A549 (cell line): ENCODE measurements at regions not wholly inside any gene's neighbourhood (a gene's known extent, or its start where the extent isn't known, plus 50 kb on each side); places are given as distances from the start of the nearest gene placed in this dataset.
"Not testable (repeated sequence)": the region's sequence is repeated elsewhere in the genome, so short reads cannot be mapped to it uniquely, and the experiment has no call there.

Experiments used
- ATAC-seq, 2 experiments: fragments of 200-7000 bp in 1 of 2; fragments of >200 bp in 1 of 2; cut with Nextera tagmentation in 1 of 2; cut with Tn5 transposase in 1 of 2; 3 replicates each; pipeline versions ENCODE4 v1.8.0 to v1.9.1; 2018 to 2020; ENCODE audit warnings: mild to moderate bottlenecking in 1 of 2, moderate library complexity in 1 of 2
- CTCF ChIA-PET: fragments of 300-600 bp; sonication (Branson Sonifier 250); formaldehyde crosslinking; extraction: SDS; loops from one replicate; lab custom pipeline; 2021; ENCODE audit warnings: antibody characterized with exemption, inconsistent platforms; lab: Yijun Ruan, JAX
- POLR2A ChIA-PET: fragments of 350-600 bp; formaldehyde crosslinking; extraction: SDS; loops from one replicate; lab custom pipeline; 2021; ENCODE audit warnings: antibody characterized with exemption, inconsistent platforms; lab: Yijun Ruan, JAX
- DNase-seq, 2 experiments: peaks; one replicate each; pipeline versions ENCODE4 v3.0.0 to v3.0.0-alpha.2; 2011 to 2016; ENCODE audit warnings: low read depth in 1 of 2, low spot score in 1 of 2
- FAIRE-seq: peaks from 2 replicates; lab custom pipeline; 2011; peaks lifted over from hg19 to GRCh38; lab: Jason Lieb, UNC
- H3K27ac ChIP-seq, 2 experiments: fragments of >200 bp; sonication (Bioruptor Twin); formaldehyde crosslinking; 3 replicates each; pipeline ENCODE4 v1.5.1; 2016 to 2017
- H3K4me1 ChIP-seq: fragments of >200 bp; sonication (Bioruptor Twin); formaldehyde crosslinking; 3 replicates; pipeline ENCODE4 v1.6.1; 2016
- H3K4me2 ChIP-seq: fragments of >200 bp; sonication (Bioruptor Twin); formaldehyde crosslinking; 3 replicates; pipeline ENCODE4 v1.6.1; 2016
- H3K4me3 ChIP-seq: fragments of >200 bp; sonication (Bioruptor Twin); formaldehyde crosslinking; 3 replicates; pipeline ENCODE4 v1.5.1; 2016
- H3K9me3 ChIP-seq: fragments of >200 bp; sonication (Bioruptor Twin); formaldehyde crosslinking; 3 replicates; pipeline ENCODE4 v1.6.1; 2016
- RAD21 ChIP-seq, 2 experiments: fragments of >200 bp in 1 of 2; sonication (Bioruptor Twin) in 1 of 2; formaldehyde crosslinking in 1 of 2; IDR thresholded peaks in 1 of 2; conservative IDR thresholded peaks in 1 of 2; 2 replicates in 1 of 2; 3 replicates in 1 of 2; pipeline ENCODE4 v1.6.1; 2012 to 2018; ENCODE audit warnings: inconsistent platforms in 1 of 2
- WGBS: methylation state at CpG from one replicate; pipeline ENCODE4 v1.1.6; 2017; ENCODE audit errors: missing lambda C conversion rate; 5-methylcytosine and 5-hydroxymethylcytosine counted together
- TF ChIP-seq, protein P1 (sequence below): IDR thresholded peaks from 2 replicates; pipeline ENCODE4 v1.6.1; 2012
- TF ChIP-seq, protein P2 (sequence below): fragments of >200 bp; sonication (Bioruptor Twin); formaldehyde crosslinking; IDR thresholded peaks from 3 replicates; pipeline ENCODE4 v1.5.1; 2016

DNA sequence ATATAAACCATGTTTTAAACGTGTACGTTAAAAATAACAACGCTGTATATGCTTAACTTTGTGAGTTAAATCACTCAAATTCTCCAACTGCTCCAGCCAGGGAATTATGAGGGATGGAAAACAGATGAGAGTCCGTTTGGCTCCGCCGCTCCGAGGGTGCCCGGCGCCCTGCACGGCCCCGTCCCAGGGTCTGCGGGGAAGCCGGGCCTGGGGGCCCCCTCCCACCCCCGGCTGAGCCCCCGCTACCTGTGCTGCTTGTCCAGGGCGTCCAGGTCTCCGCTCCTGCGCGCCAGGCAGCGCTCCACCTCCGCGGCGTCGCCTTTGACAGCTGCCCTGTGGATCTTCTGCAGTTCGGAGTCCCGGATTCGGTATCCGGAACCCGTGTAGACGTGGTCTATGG lies 415.5 kb downstream of the FOXD4L4 start:
- H3K4me2 ChIP-seq, H3K4me1 ChIP-seq, FAIRE-seq, CTCF ChIA-PET, H3K9me3 ChIP-seq, DNase-seq, H3K4me3 ChIP-seq, H3K27ac ChIP-seq, POLR2A ChIA-PET: not testable (repeated sequence)
- WGBS, result no CpG with 5 or more reads among the region's 30 CpGs
- ATAC-seq, result peak in 1 of 2 experiments; percentile 57; a peak in 3 of 6 replicates

DNA sequence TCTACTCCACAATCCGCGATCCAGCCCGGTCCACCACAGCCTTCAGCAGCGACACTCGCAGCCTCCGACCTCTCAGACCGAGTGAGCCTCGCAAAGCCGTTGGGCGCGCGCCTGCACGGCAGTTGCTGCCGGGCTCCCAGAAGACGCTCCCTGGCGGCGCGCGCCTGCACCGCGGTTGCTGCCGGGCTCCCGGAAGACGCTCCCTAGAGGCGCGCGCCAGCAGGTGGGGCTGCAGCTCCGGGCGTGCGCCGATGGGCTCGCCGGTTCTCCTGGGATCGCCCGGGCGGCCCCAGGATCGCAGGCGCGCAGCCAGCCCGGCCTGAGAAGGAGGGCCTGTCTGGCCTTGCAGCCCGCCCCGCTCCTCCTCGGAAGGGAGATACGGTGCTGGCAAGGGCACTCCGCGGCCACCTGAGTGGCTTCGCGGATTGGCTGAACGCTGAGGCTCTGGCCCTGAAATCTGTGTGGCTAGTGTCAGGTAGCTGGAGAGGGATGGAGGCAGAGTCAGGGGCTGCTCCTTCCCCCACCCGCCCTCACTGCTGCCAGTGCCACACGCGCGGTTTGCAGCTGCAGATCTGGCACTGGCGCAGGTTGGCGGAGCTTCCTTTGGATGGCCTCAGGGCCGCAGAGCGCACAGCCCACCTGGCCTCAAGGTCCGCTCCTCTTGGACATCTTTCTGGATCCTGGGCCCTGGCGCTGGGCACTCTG lies 416.2 kb downstream of the FOXD4L4 start:
- 40% methylated on average over 2 of the region's 59 CpGs for WGBS
- H3K4me2 ChIP-seq, result peak overlapping the region; percentile 70
- TF ChIP-seq RAD21 (conservative IDR thresholded peaks at IDR 0.05 in 1 of 2, IDR thresholded peaks at IDR 0.05 in 1 of 2), result peak; percentile 31 to 35; a peak in 4 of 5 replicates
- TF ChIP-seq, protein P1, sequence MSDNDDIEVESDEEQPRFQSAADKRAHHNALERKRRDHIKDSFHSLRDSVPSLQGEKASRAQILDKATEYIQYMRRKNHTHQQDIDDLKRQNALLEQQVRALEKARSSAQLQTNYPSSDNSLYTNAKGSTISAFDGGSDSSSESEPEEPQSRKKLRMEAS, result 0 out of 2 replicates have a peak, but pooled peaks have one; percentile 21
- TF ChIP-seq, protein P2, sequence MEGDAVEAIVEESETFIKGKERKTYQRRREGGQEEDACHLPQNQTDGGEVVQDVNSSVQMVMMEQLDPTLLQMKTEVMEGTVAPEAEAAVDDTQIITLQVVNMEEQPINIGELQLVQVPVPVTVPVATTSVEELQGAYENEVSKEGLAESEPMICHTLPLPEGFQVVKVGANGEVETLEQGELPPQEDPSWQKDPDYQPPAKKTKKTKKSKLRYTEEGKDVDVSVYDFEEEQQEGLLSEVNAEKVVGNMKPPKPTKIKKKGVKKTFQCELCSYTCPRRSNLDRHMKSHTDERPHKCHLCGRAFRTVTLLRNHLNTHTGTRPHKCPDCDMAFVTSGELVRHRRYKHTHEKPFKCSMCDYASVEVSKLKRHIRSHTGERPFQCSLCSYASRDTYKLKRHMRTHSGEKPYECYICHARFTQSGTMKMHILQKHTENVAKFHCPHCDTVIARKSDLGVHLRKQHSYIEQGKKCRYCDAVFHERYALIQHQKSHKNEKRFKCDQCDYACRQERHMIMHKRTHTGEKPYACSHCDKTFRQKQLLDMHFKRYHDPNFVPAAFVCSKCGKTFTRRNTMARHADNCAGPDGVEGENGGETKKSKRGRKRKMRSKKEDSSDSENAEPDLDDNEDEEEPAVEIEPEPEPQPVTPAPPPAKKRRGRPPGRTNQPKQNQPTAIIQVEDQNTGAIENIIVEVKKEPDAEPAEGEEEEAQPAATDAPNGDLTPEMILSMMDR, result peak; percentile 34
- TF ChIP-seq, all 56 proteins: peak for 3; not testable (repeated sequence) for 53
- FAIRE-seq, CTCF ChIA-PET, H3K9me3 ChIP-seq, H3K27ac ChIP-seq, H3K4me1 ChIP-seq, POLR2A ChIA-PET: not testable (repeated sequence)
- peak; percentile 100 for ATAC-seq
- peak in 1 of 2 experiments; percentile 74 for DNase-seq
- H3K4me3 ChIP-seq, result peak overlapping the region; percentile 32; the same call in 1 of the 3 replicates

DNA sequence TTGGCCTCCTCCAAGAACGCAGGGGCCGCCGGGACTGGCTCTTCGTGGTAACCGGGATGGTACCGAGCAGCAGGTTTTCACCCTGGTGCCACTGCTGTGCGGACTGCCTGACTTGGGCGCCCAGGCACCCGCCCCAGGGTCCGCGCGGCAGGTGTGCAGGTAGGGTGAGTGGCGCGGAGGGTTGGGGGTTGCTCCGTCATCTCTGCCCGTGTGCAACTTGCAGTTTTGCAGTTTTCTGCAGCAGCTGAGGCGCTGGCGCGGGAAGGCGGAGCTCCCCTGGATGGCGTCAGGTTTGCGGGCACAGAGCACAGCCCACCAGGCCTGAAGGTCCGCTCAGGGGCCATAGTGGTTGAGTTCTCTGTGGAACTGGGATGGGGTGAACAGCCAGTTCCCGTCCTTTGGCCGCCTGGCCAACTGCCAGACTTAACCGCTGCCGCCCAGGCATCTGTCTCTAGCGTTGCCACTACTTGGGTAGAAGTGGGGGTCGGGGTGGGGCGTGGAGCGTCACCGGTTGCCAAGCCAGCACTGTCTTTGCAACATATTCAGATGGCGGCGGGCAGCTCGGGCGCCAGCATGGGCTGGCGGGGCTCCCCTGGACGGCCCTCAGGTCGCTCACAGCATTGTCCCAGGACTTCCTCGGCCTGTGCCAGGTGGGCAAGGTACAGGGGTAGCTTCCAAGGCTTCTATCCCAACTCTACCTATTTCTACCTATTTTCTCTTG lies 417.2 kb downstream of the FOXD4L4 start:
- POLR2A ChIA-PET, H3K4me1 ChIP-seq, H3K4me3 ChIP-seq, H3K27ac ChIP-seq, H3K4me2 ChIP-seq, CTCF ChIA-PET, H3K9me3 ChIP-seq, FAIRE-seq, DNase-seq, ATAC-seq: not testable (repeated sequence)
- 76% methylated on average over 5 of the region's 40 CpGs for WGBS

DNA sequence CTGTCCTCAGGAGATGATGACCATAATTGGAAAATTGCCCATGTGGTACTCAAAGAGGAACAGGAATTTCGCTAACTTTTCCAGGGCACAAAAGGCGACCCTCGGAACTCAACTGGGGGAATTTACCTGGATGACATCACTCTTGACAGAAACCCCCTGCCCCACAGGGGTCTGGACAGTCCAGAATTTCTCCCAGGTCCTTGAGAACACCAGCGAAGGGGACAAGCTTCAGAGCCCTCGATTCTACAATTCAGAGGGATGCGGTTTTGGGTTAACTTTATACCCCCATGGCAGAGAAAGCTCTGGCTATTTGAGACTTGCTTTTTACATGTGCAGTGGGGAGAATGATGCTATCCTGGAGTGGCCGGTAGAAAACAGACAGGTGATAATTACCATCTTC lies 445.4 kb downstream of the FOXD4L4 start:
- H3K4me2 ChIP-seq, H3K4me1 ChIP-seq, H3K4me3 ChIP-seq, FAIRE-seq, ATAC-seq, CTCF ChIA-PET, POLR2A ChIA-PET, H3K27ac ChIP-seq, H3K9me3 ChIP-seq, DNase-seq: not testable (repeated sequence)
- 2% methylated on average over 6 of the region's 7 CpGs for WGBS

DNA sequence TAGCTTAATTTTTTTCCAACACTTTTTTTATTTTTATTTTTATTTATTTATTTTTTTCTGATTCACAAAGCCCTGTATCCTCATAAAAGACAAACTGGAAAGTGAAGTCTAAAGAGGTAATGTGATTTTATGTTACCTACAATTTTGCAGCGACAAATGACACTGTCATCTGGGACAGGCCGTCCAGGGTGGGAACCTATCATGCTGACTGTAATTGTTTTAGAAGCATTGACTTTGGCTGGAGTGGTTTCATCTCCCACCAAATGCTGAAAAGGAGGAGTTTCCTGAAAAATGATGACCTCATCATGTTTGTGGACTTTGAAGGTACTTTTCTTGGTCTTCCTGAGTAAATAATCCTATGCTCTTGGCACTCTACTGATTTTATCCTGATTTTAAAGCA lies 446.7 kb downstream of the FOXD4L4 start:
- 11% methylated on average over 2 of the region's 2 CpGs for WGBS
- H3K4me2 ChIP-seq, DNase-seq, H3K4me1 ChIP-seq, POLR2A ChIA-PET, FAIRE-seq, H3K4me3 ChIP-seq, CTCF ChIA-PET, ATAC-seq, H3K9me3 ChIP-seq, H3K27ac ChIP-seq: not testable (repeated sequence)

DNA sequence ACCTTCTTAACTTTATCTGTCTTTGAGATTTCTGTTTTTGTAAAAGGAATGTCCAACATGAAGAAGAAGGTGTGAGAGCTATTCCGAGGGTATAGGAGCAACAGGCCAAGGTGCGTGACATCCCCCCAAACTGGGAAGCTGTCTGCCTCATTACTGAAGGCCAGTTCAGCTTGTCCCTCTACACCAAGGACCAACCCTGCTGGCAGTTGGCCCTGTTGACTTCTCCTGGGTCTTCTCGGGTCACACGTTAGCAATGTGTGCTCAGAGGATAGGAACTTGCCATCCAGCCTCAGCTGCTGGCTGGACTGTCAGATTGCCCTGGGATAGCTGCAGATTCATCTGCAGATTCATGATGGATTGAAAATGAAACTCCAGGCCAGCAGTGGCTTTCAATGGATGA lies 460.3 kb downstream of the FOXD4L4 start:
- ATAC-seq, FAIRE-seq, H3K4me3 ChIP-seq, H3K9me3 ChIP-seq, DNase-seq, POLR2A ChIA-PET, H3K27ac ChIP-seq, H3K4me2 ChIP-seq, H3K4me1 ChIP-seq, CTCF ChIA-PET: not testable (repeated sequence)
- no CpG with 5 or more reads among the region's 4 CpGs for WGBS

DNA sequence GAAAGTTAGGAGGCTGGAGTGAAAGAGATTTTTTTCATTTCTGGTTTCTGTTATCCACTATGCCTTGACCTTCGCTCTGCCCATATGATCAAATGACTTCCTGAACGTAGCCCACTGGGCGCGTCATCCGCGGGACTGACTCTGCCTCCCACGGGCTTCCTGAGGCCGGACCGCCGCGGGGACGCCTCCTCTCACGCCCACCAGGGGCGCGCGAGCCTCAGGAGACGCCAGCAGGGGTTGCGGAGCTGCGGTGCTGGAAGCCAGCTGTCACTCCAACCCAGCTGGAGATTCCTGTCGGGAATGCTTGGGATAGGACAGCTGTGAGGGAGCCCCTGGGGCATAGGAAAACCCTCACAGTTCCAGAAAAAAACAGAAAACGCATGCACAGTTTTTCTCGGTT lies 461.5 kb downstream of the FOXD4L4 start:
- H3K9me3 ChIP-seq, H3K4me2 ChIP-seq, H3K4me3 ChIP-seq, H3K27ac ChIP-seq, FAIRE-seq, H3K4me1 ChIP-seq, POLR2A ChIA-PET, CTCF ChIA-PET, DNase-seq: not testable (repeated sequence)
- ATAC-seq, result peak; percentile 91 to 95
- 25% methylated on average over 6 of the region's 22 CpGs for WGBS

DNA sequence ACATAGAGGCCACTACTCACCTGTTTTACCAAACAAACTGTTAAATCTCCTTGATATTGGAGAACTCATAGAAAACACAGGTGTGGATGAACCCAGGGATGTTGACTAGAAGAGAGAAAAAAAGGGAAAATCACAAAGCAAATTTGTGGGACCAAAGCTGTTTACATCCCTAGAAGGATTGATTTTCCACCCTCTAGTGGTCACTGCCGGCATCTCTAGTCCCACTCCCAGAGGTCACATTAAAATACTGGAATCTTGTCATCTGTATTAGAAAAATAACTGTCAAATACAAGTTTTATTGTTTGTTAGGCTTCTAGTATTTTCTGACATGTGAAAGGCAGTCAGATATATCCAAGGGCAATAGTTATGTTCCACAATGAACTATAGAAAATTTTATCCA lies 469.7 kb downstream of the FOXD4L4 start:
- WGBS, result no CpG with 5 or more reads among the region's 1 CpG
- POLR2A ChIA-PET, H3K27ac ChIP-seq, H3K9me3 ChIP-seq, H3K4me3 ChIP-seq, DNase-seq, FAIRE-seq, CTCF ChIA-PET, H3K4me1 ChIP-seq, H3K4me2 ChIP-seq: not testable (repeated sequence)
- peak; percentile 76 to 86; a peak in 4 of 6 replicates for ATAC-seq

DNA sequence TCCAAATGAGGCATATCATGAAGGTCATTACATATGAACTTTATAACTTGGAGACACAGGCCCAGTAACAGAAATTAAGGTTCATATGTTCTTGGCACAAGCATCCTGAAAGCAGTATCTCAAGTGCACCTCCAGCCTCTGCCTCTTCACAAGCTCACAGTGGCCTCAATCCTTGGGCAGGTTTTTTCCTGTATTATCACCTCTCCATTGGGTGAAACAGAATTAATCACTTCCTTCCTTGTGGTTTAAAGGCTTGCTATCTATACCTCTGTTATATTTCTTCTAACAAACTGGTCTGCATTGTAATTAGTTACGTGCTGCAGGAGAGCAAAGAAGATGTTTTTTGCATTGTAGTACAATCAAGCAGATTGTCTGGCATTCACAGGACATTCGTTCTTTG lies 471.0 kb downstream of the FOXD4L4 start:
- DNase-seq, H3K4me1 ChIP-seq, H3K9me3 ChIP-seq, CTCF ChIA-PET, H3K27ac ChIP-seq, H3K4me3 ChIP-seq, POLR2A ChIA-PET, H3K4me2 ChIP-seq, FAIRE-seq, ATAC-seq: not testable (repeated sequence)
- 0% methylated on average over 1 of the region's 2 CpGs for WGBS
